B cell (primary cell): ENCODE measurements at regions not wholly inside any gene's neighbourhood (a gene's known extent, or its start where the extent isn't known, plus 50 kb on each side); places are given as distances from the start of the nearest gene placed in this dataset.

ENCODE experiments used
- ATAC-seq: fragments of 200-7000 bp; cut with Tn5 transposase; one replicate; pipeline ENCODE4 v1.10.0; 2021; ENCODE audit warnings: low read depth, mild to moderate bottlenecking, moderate number of reproducible peaks, moderate library complexity
- CTCF ChIA-PET: fragments of 350-600 bp; sonication (Branson Sonifier 250); formaldehyde crosslinking; loops from one replicate; lab custom pipeline; 2021; ENCODE audit warnings: antibody characterized with exemption, inconsistent platforms; lab: Charles Lee
- POLR2A ChIA-PET: fragments of 350-600 bp; sonication (Branson Sonifier 250); formaldehyde crosslinking; loops from one replicate; lab custom pipeline; 2021; ENCODE audit warnings: antibody characterized with exemption; lab: Charles Lee
- DNase-seq: peaks from one replicate; pipeline ENCODE4 v3.0.0; 2013
- H2AFZ ChIP-seq: 2 replicates; pipeline ENCODE4 v1.6.1; 2012; ENCODE audit warnings: mild to moderate bottlenecking, low read depth, low read length; ENCODE audit not compliant: insufficient read depth, poor library complexity, severe bottlenecking
- H3K27ac ChIP-seq, 2 donors: 1 replicate in 1 of 2; 2 replicates in 1 of 2; pipeline ENCODE4 v1.5.1; 2012 to 2013; ENCODE audit warnings: low read length in 2 of 2, mild to moderate bottlenecking in 2 of 2, moderate library complexity in 1 of 2
- H3K27me3 ChIP-seq, 4 experiments: fragments of 200-600 bp in 1 of 4; sonication (generic) in 1 of 4; replicated peaks in 1 of 4; 1 replicate in 2 of 4; 2 replicates in 2 of 4; pipeline versions ENCODE4 v1.6.1 to v1.7.0; 2013 to 2016; ENCODE audit warnings: low read length in 3 of 4, mild to moderate bottlenecking in 2 of 4, mixed read lengths in 1 of 4, moderate library complexity in 1 of 4; ENCODE audit not compliant: insufficient read depth in 4 of 4, control insufficient read depth in 3 of 4; ENCODE audit errors: control extremely low read depth in 1 of 4
- H3K36me3 ChIP-seq, 2 experiments: replicated peaks in 1 of 2; 1 replicate in 1 of 2; 2 replicates in 1 of 2; pipeline versions ENCODE4 v1.6.1 to v1.7.1; 2013; ENCODE audit warnings: low read length in 1 of 2; ENCODE audit not compliant: insufficient read depth in 2 of 2, control insufficient read depth in 1 of 2; ENCODE audit errors: control extremely low read depth in 1 of 2, extremely low read depth in 1 of 2
- H3K4me1 ChIP-seq, 2 donors: fragments of 200-600 bp in 1 of 2; sonication (generic) in 1 of 2; 1 replicate in 1 of 2; 2 replicates in 1 of 2; pipeline versions ENCODE4 v1.5.1 to v1.6.1; 2013 to 2017; ENCODE audit warnings: low read length in 2 of 2; ENCODE audit not compliant: control insufficient read depth in 2 of 2, insufficient read depth in 2 of 2
- H3K4me2 ChIP-seq: replicated peaks from 2 replicates; pipeline ENCODE3; 2012; ENCODE audit warnings: mild to moderate bottlenecking, low read depth, low read length; ENCODE audit not compliant: poor library complexity, severe bottlenecking
- H3K4me3 ChIP-seq, 5 experiments: fragments of 200-600 bp in 1 of 5; sonication (generic) in 1 of 5; 1 replicate in 3 of 5; 2 replicates in 2 of 5; pipeline versions ENCODE4 v1.5.1 to v1.7.0; 2011 to 2016; ENCODE audit warnings: low read length in 4 of 5, mild to moderate bottlenecking in 4 of 5, low read depth in 2 of 5, control low read depth in 1 of 5, moderate library complexity in 1 of 5; ENCODE audit not compliant: insufficient read depth in 1 of 5; ENCODE audit errors: control extremely low read depth in 1 of 5, extremely low read depth in 1 of 5
- H3K79me2 ChIP-seq: fragments of 200-600 bp; sonication (generic); one replicate; pipeline ENCODE4 v1.6.0; 2016; ENCODE audit warnings: low read length; ENCODE audit not compliant: control insufficient read depth, insufficient read depth
- H3K9ac ChIP-seq: fragments of 200-600 bp; sonication (generic); 2 replicates; pipeline ENCODE4 v1.6.1; 2017; ENCODE audit warnings: mild to moderate bottlenecking, low read length, moderate library complexity
- H3K9me3 ChIP-seq, 3 donors: one replicate each; pipeline versions ENCODE4 v1.6.1 to v1.7.1; 2013; ENCODE audit warnings: low read length in 2 of 3; ENCODE audit not compliant: control insufficient read depth in 2 of 3, insufficient read depth in 1 of 3; ENCODE audit errors: control extremely low read depth in 1 of 3
- H4K20me1 ChIP-seq: 2 replicates; pipeline ENCODE4 v1.6.0; 2012; ENCODE audit warnings: mild to moderate bottlenecking, low read length; ENCODE audit not compliant: insufficient read depth, control insufficient read depth, poor library complexity, severe bottlenecking
- H3K27ac Mint-ChIP-seq: one replicate; pipeline ENCODE4 v1.8.0; 2021; ENCODE audit warnings: mixed read lengths
- H3K27me3 Mint-ChIP-seq: one replicate; pipeline ENCODE4 v1.8.0; 2021; ENCODE audit warnings: mixed read lengths
- H3K4me1 Mint-ChIP-seq: one replicate; pipeline ENCODE4 v1.8.0; 2021; ENCODE audit warnings: mixed read lengths
- H3K4me3 Mint-ChIP-seq: one replicate; pipeline ENCODE4 v1.8.0; 2021; ENCODE audit warnings: mixed read lengths
- H3K9me3 Mint-ChIP-seq: one replicate; pipeline ENCODE4 v1.8.0; 2022; ENCODE audit warnings: mixed read lengths; ENCODE audit not compliant: insufficient read depth
- CTCF ChIP-seq: fragments of 200-600 bp; IDR thresholded peaks from one replicate; pipeline ENCODE4 v1.8.0; 2022; ENCODE audit warnings: antibody characterized with exemption, mild to moderate bottlenecking
- EZH2 ChIP-seq: IDR thresholded peaks from 2 replicates; pipeline ENCODE4 v1.6.1; 2012; ENCODE audit warnings: borderline replicate concordance, low read depth, mild to moderate bottlenecking, moderate library complexity, low read length; ENCODE audit not compliant: insufficient read depth, poor library complexity, severe bottlenecking
- WGBS: methylation state at CpG from one replicate; pipeline ENCODE4 v1.1.5; 2013; ENCODE audit warnings: missing lambda C conversion rate; ENCODE audit not compliant: insufficient coverage; 5-methylcytosine and 5-hydroxymethylcytosine counted together
- intact Hi-C: fragments of 100-400 bp; cut with micrococcal nuclease; formaldehyde crosslinking; loops from one replicate; pipeline ENCODE4 v1.10.0; 2022

GRCh38 chr15:92839696-92840095 is 60.4 kb upstream of the CHD2 start:
- intact Hi-C loops, result no loop called here
- Histone ChIP-seq H3K27ac (peak overlapping the region; percentile 39 to 73), H2AFZ (peak overlapping the region; percentile 79), H3K4me1 (peaks cover 26 to 37% of the 10 kb centered on the region in 2 donors), H3K36me3 (no peaks in the 10 kb centered on the region), H3K9ac (peak overlapping the region; percentile 49), H4K20me1 (no peaks in the 10 kb centered on the region), H3K27me3 (no peaks in the 10 kb centered on the region), H3K4me3 (peak overlapping the region in 3 of 5 experiments; percentile 5 to 38 (median 25)), H3K4me2 (peak overlapping the region; percentile 72), H3K79me2 (peaks cover 13% of the 10 kb centered on the region), H3K9me3 (no peaks in the 10 kb centered on the region)
- ATAC-seq, result peak; percentile 47
- POLR2A ChIA-PET, result interaction anchor here (1.0 to 1.7 kb wide), 2 partner anchors 30 to 43 kb away, joined by 5 to 12 read pairs; no protein-coding TSS in a partner anchor
- CTCF ChIA-PET, result interaction anchor here (0.6 to 1.1 kb wide), 3 partner anchors 8 to 55 kb away, joined by 3 to 5 read pairs (median 4); no protein-coding TSS in a partner anchor
- Mint-ChIP-seq H3K27me3 (no peaks in the 10 kb centered on the region), H3K4me3 (peak overlapping the region; percentile 77), H3K9me3 (no peaks in the 10 kb centered on the region), H3K27ac (peak overlapping the region; percentile 95), H3K4me1 (peaks cover 45% of the 10 kb centered on the region)
- peak; percentile 20 for DNase-seq
- no peak for TF ChIP-seq CTCF
- TF ChIP-seq EZH2, result no peak
- 0% methylated on average over 3 of the region's 5 CpGs for WGBS

- peak overlapping the region; percentile 77 for H3K4me3 Mint-ChIP-seq
- WGBS, result 78% methylated on average over 2 of the region's 3 CpGs
- Histone ChIP-seq H2AFZ (peak overlapping the region; percentile 79), H3K9ac (peak overlapping the region; percentile 49), H3K27me3 (no peaks in the 10 kb centered on the region), H3K4me1 (peaks cover 29 to 42% of the 10 kb centered on the region in 2 donors), H3K27ac (peak overlapping the region; percentile 39 to 73), H3K79me2 (peaks cover 11% of the 10 kb centered on the region), H3K4me2 (peak overlapping the region; percentile 72), H3K4me3 (peak overlapping the region in 1 of 5 experiments; percentile 38), H3K36me3 (no peaks in the 10 kb centered on the region), H3K9me3 (no peaks in the 10 kb centered on the region), H4K20me1 (no peaks in the 10 kb centered on the region)
- CTCF ChIA-PET, result interaction anchor here (0.6 to 1.1 kb wide), 3 partner anchors 8 to 54 kb away, joined by 3 to 5 read pairs (median 4); no protein-coding TSS in a partner anchor
- no peaks in the 10 kb centered on the region for H3K27me3 Mint-ChIP-seq
- no peak for ATAC-seq
- no peaks in the 10 kb centered on the region for H3K9me3 Mint-ChIP-seq
- POLR2A ChIA-PET, result interaction anchor here (1.0 to 11.7 kb wide), 3 partner anchors 8 to 42 kb away, joined by 5 to 84 read pairs (median 12); no protein-coding TSS in a partner anchor
- intact Hi-C loops, result no loop called here
- TF ChIP-seq EZH2, result no peak
- TF ChIP-seq CTCF, result no peak
- H3K27ac Mint-ChIP-seq, result peak overlapping the region; percentile 95
- peaks cover 46% of the 10 kb centered on the region for H3K4me1 Mint-ChIP-seq
- DNase-seq, result no peak
Measured at GRCh38 chr15:92840149-92840548, 60.0 kb upstream of the CHD2 start.
